DMS53 treated with DMSO at 0.1 percent for 48 hours (cell line): ENCODE measurements at regions not wholly inside any gene's neighbourhood (a gene's known extent, or its start where the extent isn't known, plus 50 kb on each side); places are given as distances from the start of the nearest gene placed in this dataset.

ENCODE experiments used
- DNase-seq: peaks from one replicate; lab custom pipeline; 2025; ENCODE audit not compliant: unreplicated experiment; lab: John Stamatoyannopoulos, UW

DNA sequence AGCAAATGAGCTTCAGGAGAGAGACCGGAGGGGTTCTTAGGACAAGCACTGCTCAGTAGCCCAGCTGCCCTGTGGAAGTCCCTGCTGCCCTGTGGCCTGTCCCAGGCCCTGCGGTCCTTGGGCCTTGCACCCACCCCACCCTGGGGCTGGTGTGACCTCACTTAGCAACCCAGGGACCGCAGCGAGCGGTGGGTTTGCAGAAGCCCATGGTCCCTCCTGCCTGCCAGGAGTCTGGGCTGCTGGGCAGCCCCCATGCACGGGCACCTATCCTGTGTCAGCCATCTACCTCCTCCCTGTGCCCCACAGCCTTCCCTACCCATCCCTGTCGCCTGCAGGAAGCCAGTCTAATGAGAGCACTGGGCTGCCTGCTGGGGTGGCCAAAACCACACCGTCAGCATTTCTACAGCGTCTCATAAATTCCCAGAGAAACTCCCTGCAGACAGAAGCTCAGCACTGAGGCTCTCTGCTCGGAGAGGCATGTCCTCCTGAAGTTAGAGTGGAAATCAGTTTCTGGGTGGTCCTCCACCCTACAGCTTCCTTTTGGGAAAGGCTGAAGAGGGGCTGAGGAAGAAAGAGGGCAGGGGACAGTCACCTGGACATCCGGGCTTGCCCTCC lies 231.1 kb upstream of the HS6ST1 start:
- DNase-seq = no peak

- no peak for DNase-seq
These were observed 231.7 kb upstream of the HS6ST1 start for GRCh38 chr2:128550389-128550788.

DNA sequence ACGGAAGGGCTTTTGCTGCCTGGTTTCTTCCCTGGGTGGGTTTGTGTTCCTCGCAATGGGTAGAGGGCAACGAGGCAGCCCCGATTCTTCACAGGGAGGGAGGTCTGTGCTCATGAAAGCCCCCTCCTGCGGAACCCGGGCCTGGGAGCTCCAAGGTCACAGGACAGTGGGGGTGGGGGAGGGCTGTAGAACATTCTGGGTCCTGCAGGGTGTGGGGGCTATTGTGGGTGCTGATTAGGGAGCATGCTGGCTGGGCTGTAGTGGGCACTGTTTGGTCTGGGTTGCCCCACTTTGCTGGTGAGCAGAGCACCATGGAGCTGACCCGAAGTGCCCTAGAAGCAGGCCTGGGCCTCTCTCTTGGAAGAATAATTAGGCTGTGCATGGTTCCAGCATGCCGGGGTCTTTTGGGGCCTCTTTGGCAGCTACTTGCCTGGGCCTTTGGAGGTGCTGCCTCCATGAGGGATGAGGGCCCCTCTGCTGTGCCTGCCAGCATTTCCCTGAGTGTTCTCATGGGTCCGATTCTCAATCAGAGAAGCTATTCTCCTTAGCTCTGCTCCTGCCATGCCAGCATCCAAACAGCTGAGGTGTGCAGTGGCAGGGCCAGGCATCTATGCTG lies 232.2 kb upstream of the HS6ST1 start:
- no peak for DNase-seq

DNA sequence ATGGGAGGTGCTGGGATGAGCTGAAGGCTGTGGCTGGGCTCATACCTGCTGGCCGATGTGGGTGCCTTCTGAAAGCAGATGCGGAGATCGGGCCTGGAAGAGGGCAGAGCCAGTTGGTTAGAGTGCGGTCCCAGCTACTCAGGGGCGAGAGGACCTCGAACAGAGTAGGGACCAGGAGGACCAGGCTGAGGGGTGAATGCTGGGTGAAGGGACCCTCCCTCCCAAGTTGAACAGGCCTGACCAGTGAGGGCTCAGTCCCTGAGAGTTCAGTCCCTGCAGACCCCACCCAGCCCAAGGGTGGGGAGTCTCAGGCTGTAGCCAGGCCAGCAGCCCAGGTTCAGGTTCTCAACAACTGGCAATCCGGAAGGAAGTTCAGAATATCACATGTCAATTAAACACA lies 232.8 kb upstream of the HS6ST1 start:
- DNase-seq = no peak

- DNase-seq = no peak
These were observed 233.6 kb upstream of the HS6ST1 start for GRCh38 chr2:128552141-128552805.

- no peak for DNase-seq
These were observed 234.3 kb upstream of the HS6ST1 start for GRCh38 chr2:128552806-128553551.

- no peak for DNase-seq
These were observed 235.6 kb upstream of the HS6ST1 start for GRCh38 chr2:128554151-128554769.

DNA sequence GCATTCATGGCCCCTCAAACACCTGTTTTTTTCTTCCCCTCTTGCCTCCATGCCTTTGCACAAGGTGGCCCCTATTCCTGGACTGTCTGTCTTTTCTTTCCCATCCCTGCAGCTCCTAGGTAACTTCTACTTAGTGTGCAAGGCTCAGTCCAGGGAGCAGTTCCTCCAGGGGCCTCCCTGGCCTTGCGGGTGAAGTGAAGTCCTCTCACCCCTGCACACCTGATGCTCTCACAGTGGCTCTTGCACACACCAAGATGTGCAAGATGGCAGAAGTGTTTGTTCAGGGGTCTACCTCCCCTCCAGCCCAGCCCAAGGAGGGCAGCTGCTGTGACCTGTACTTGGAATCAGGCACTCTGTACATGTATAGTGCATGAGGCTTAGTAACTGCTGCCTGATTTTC lies 236.8 kb upstream of the HS6ST1 start:
- no peak for DNase-seq

DNA sequence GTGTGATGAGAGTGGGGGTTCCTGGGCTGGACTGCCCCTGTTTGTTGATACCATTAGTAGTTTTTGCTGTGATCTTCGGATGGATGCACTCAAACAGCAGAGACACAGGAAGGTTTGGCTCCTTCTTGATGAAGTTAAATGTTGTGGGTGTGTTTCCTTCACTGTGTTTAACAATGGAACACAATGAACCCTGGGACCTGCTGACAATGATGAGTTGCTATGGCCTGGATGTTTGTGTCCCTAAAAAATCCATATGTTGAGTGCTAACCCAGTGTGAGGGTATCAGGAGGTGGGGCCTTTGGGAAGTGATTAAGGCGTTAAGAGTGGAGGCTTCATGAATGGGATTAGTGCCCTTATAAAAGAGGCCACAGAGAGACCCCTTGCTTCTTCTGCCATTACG lies 237.4 kb upstream of the HS6ST1 start:
- no peak for DNase-seq

DNA sequence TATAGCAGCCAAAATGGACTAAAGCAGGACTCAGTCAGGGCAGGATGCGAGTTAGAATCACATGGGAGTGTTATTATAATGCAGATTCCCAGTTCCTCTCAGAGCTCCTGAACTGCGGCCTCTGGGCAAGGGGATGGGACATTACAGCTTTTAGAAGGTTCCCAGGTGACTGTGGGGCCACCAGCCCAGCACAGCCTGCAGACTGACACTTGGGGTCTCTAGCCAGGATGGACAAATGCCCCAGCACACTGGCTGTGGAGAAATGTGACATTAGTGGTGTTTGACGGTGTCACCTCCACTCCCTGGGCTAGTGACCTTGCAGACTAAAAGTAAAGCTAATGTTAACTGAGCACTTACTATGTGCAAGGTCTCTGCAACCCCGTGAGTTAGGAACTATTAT lies 238.0 kb upstream of the HS6ST1 start:
- DNase-seq = no peak

DNA sequence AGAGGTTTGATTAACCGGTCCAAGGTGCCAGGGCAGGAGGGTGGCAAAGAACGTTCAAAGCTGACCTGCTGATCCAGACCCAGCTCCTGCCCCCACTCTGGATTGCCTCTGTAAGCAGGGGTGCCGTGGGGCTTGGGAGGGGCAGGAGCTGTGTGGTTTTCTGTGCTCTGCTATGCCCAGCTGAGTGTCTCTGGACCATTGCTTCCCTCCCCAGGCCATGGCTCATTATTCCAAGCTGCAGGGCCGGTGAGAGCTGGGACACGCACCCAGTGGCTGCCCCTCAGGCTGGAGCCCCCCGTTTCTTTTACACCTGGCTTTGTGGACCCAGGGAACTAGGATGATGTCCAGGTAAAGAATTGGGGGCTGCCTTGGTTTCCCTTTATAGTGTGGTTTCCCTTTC lies 238.4 kb upstream of the HS6ST1 start:
- no peak for DNase-seq

GRCh38 chr2:128557831-128558241 lies 239.2 kb upstream of the HS6ST1 start:
- no peak for DNase-seq

DNA sequence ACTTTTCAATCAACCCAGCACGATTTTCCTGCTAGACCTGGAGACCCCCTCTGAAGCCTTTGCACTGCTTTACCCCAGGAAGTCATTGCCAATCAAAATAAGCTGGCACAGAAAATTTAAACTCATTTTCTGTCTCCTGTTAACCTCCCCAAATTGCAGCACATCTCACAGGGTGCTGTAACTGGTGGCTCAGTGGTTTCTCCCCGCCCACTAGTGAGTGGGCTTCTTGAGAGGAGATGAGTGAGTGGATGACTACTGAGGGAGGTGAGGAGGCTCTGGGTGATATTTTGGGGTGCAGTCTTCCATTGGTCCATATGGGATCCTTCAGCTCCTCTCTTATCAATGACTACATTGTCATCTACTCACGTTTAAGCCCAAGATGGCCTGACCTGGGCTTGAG lies 239.8 kb upstream of the HS6ST1 start:
- DNase-seq = no peak

GRCh38 chr2:128558895-128559532 lies 240.3 kb upstream of the HS6ST1 start:
- DNase-seq = no peak

- no peak for DNase-seq
These were observed 241.2 kb upstream of the HS6ST1 start for GRCh38 chr2:128559533-128560515.

DNA sequence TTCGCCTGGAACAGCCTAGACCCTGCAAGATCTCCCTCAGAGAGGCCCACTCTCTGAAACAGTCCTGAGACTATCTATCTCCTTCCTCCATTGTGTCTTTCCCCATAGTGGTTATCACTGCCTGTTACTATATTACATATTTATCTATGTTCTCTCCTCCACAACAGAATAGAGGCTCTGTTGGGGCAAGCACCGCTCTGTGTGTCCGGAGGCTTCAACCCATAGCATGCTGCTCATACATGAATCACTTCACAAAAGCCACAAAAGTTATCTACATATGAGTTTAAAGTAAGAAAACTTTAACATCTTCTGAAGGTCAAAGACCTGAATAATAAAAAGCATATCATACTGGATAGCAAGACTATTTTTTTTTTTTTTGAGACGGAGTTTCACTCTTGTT lies 242.1 kb upstream of the HS6ST1 start:
- DNase-seq = no peak

GRCh38 chr2:128562471-128563347 lies 244.0 kb upstream of the HS6ST1 start:
- no peak for DNase-seq

GRCh38 chr2:128563348-128563687 lies 244.7 kb upstream of the HS6ST1 start:
- DNase-seq = no peak

- no peak for DNase-seq
These were observed 245.5 kb upstream of the HS6ST1 start for GRCh38 chr2:128564131-128564530.
